ENCODE measurements at regions not wholly inside any gene's neighbourhood (a gene's known extent, or its start where the extent isn't known, plus 50 kb on each side); places are given as distances from the start of the nearest gene placed in this dataset.
"Not testable (repeated sequence)": the region's sequence is repeated elsewhere in the genome, so short reads cannot be mapped to it uniquely, and the experiment has no call there.

DNA sequence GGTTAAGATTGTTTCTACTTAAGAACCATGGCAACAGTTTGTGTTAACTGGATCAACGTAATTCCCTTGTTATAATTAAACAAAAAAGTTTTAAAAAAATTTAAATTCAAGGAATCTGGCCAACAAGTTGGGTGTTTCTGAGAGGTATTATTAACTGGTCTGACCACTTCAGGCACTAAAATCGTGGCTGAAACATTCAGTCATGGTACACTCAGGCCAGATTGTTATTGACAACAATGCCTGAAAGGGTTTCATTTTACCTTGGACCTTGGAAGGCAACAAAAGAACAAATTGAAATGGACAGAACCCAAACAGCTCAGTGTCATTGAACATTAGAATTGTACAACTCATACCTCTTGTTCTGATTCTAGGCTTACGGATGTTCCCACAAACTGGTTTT lies 103.3 kb upstream of the ARMC3 start:
- DNase-seq = no peak

DNA sequence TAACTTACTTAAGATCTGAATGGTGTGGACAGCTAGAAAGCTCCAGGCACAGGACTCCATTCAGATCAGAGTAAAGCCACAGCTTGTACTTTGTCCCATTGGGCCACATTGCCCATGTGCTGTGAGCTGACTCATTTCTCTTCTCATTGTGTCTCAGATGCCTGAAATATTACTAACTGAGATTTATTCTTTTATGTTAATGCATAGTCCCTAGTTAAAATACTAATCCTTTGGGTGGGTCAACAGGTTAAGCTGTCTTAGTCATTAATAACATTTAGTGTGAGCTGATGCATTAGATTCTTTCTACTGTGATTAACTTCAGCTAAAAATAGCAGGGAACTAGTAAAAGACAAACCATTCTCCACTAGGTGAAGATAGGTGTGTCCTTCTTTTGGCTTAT lies 104.7 kb upstream of the ARMC3 start:
- DNase-seq = no peak

DNA sequence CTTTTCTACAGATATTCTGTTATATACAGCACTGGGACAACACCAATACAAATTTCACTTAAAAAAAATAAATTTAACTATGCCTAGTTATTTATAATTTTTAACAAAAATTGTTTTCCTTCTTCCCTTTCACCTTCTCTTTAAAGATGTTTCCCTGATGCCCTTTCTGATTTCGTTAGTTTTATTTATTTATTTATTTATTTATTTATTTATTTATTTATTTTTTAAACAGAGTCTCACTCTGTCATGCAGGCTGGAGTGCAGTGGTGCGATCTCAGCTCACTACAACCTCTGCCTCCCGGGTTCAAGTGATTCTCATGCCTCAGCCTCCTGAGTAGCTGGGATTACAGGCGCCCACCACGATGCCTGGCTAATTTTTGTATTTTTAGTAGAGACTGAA lies 105.9 kb upstream of the ARMC3 start:
- not testable (repeated sequence) for DNase-seq

GRCh38 chr10:22821501-22821900 lies 106.4 kb upstream of the ARMC3 start:
- no peak for DNase-seq

DNA sequence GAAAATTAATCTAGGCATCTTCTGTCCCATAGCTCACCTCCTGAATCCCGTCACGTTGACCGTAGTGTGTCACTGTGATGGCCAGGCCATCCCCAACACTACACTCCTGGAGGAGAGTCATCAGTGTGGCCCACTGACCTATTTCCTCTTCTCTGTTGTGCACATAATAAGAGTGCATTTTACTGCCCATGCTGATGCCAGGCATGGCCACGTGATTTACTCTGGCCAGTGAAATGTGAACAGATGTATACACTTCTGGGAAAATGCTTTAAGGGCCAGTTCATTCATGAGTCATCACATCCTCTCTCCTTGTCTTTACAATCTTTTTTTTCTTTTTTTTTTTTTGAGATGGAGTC lies 101.9 kb upstream of the PIP4K2A start:
- no peak for DNase-seq

- DNase-seq = no peak
Measured at GRCh38 chr10:22810643-22811465, 96.5 kb upstream of the PIP4K2A start.

- no peak for DNase-seq
Measured at GRCh38 chr10:22807238-22807637, 92.9 kb upstream of the PIP4K2A start.

GRCh38 chr10:22805304-22805703 lies 90.9 kb upstream of the PIP4K2A start:
- DNase-seq = peak; percentile 86

- DNase-seq = no peak
Measured at GRCh38 chr10:22803261-22803885, 89.0 kb upstream of the PIP4K2A start.

- DNase-seq = no peak
Measured at GRCh38 chr10:22801785-22802184, 87.4 kb upstream of the PIP4K2A start.

GRCh38 chr10:22797796-22798195 lies 83.4 kb upstream of the PIP4K2A start:
- not testable (repeated sequence) for DNase-seq

- DNase-seq = no peak
Measured at GRCh38 chr10:22795546-22795945, 81.2 kb upstream of the PIP4K2A start.

- DNase-seq = no peak
Measured at GRCh38 chr10:22792161-22792560, 77.8 kb upstream of the PIP4K2A start.

DNA sequence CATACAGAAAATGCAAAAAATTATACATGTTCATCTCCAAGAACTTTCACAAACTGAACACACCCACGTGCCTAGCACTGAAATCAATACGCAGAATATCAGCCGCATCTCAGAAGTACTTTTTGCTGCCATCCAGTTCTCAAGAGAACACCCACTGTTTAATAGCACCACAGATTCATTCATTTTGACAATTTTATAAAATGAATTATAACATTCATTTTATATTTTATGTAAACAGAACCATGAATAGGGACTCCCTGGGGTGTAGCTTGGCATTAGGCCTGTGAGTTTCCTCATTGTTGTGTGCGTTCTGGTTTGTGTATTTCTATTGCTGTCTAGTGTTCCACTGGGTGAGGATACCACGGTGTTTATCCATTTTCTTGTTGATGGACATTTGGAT lies 77.3 kb upstream of the PIP4K2A start:
- no peak for DNase-seq

- DNase-seq = no peak
Measured at GRCh38 chr10:22784668-22785067, 70.3 kb upstream of the PIP4K2A start.

DNA sequence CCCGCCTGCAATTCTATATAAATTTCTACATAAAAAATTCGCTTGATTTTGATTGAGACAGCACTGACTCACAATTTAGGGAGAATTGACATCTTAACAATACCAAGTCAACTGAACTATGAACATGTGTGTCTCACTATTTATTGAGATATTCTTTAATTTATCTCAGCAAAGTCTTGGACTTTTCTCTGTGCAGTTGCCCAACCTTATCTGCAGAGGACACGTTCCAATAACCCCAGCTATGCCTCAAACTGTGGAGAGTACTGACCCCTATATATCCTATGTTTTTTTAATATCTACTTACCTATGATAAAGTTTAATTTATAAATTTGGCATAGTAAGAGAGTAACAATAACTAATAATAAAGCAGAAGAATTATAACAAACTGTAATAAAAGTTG lies 69.4 kb upstream of the PIP4K2A start:
- no peak for DNase-seq

- DNase-seq = no peak
Measured at GRCh38 chr10:22780474-22780885, 66.1 kb upstream of the PIP4K2A start.

- DNase-seq = no peak
Measured at GRCh38 chr10:22779331-22780019, 65.1 kb upstream of the PIP4K2A start.

- DNase-seq = no peak
Measured at GRCh38 chr10:22774102-22774501, 59.7 kb upstream of the PIP4K2A start.

DNA sequence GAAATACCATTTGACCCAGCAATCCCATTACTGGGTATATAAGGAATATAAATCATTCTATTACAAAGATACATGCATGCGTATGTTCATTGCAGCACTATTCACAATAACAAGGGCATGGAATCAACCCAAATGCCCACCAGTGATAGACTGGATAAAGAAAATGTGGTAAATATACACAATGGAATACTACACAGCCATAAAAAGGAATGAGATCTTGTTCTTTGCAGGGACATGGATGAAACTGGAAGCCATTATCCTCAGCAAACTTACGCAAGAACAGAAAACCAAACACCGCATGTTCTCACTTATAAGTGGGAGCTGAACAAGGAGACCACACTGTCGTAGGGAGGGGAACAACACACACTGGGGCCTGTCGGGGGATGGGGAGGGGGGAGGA lies 57.3 kb upstream of the PIP4K2A start:
- DNase-seq = not testable (repeated sequence)

DNA sequence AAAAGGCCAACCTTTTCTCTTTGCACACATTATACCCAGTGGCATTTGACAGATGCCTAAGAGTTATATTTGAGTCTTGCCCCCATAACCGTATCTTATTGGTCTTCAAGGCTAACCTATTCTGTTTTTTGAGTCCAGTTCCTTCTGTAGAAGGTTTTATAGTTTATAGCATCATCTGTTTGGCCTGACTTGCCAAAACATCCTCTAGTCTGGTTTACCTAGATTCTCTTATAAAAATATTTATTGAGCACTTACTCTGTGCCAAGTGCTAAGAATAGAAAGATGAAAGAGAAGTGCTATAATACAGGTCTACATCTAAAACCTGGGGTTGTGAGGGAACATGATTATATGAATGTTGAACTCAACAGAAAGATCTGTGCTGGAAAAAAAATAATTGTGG lies 55.9 kb upstream of the PIP4K2A start:
- no peak for DNase-seq

DNA sequence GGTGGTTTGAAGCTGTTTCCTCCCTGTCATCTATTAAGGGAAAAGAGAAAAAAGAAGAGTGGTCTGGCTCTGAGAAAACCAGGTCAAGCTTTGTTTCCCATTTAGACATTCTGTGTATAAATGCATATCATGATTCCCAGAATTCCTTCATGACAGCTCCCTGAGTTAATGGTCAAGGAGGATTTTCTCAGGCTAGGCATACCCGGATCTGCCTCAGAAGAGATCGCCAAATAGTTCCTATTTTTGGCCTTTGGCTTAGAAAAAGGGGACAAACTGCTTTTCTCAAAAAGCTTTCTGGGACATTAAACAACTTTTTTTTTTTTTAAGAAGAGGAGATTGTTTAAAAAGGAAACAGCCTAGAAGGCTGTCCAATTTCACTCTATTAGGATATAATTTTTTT lies 53.5 kb upstream of the PIP4K2A start:
- DNase-seq = no peak

- no peak for DNase-seq
Measured at GRCh38 chr10:22766693-22767092, 52.3 kb upstream of the PIP4K2A start.

Data from NCI-H146 (cell line).